ENCODE measurements at regions not wholly inside any gene's neighbourhood (a gene's known extent, or its start where the extent isn't known, plus 50 kb on each side); places are given as distances from the start of the nearest gene placed in this dataset.
A peak's percentile ranks its signal among the peaks of the same experiment; 100 is the strongest.
"Not testable (repeated sequence)": the region's sequence is repeated elsewhere in the genome, so short reads cannot be mapped to it uniquely, and the experiment has no call there.

GRCh38 chr21:7956074-7956452 lies 2565.3 kb upstream of the TPTE start:
- H3K27me3 Mint-ChIP-seq; H3K27ac Mint-ChIP-seq; H3K4me1 Mint-ChIP-seq; H3K9ac ChIP-seq (ENCODE audit: low read length); H3K27ac ChIP-seq (ENCODE audit: low read length in 2 of 2); H4K20me1 ChIP-seq (ENCODE audit: control insufficient read depth, insufficient read depth, low read length, poor library complexity, severe bottlenecking); H3K4me3 ChIP-seq (ENCODE audit: control extremely low read depth in 1 of 5, extremely low read depth in 1 of 5, insufficient read depth in 1 of 5, low read depth in 2 of 5, low read length in 4 of 5); H3K4me1 ChIP-seq (ENCODE audit: control insufficient read depth in 2 of 2, insufficient read depth in 2 of 2, low read length in 2 of 2); H3K79me2 ChIP-seq (ENCODE audit: control insufficient read depth, insufficient read depth, low read length); H3K4me3 Mint-ChIP-seq; DNase-seq; H3K36me3 ChIP-seq (replicated peaks in 1 of 2; ENCODE audit: control extremely low read depth in 1 of 2, control insufficient read depth in 1 of 2, extremely low read depth in 1 of 2, insufficient read depth in 2 of 2, low read length in 1 of 2); CTCF ChIA-PET; POLR2A ChIA-PET; intact Hi-C loops (cut with micrococcal nuclease); ATAC-seq (ENCODE audit: low read depth); H3K27me3 ChIP-seq (replicated peaks in 1 of 4; ENCODE audit: control extremely low read depth in 1 of 4, control insufficient read depth in 3 of 4, insufficient read depth in 4 of 4, low read length in 3 of 4); H2AFZ ChIP-seq (ENCODE audit: insufficient read depth, low read depth, low read length, poor library complexity, severe bottlenecking); H3K4me2 ChIP-seq (replicated peaks; ENCODE audit: low read depth, low read length, poor library complexity, severe bottlenecking): not testable (repeated sequence)
- H3K9me3 Mint-ChIP-seq (ENCODE audit: insufficient read depth): peaks cover 75% of the 10 kb centered on the region
- H3K9me3 ChIP-seq (ENCODE audit: control extremely low read depth in 1 of 3, control insufficient read depth in 2 of 3, insufficient read depth in 1 of 3, low read length in 2 of 3): peaks cover 16 to 68% (median 61%) of the 10 kb centered on the region in 3 donors
- 54% methylated on average over 2 of the region's 2 CpGs for WGBS (ENCODE audit: insufficient coverage)

DNA sequence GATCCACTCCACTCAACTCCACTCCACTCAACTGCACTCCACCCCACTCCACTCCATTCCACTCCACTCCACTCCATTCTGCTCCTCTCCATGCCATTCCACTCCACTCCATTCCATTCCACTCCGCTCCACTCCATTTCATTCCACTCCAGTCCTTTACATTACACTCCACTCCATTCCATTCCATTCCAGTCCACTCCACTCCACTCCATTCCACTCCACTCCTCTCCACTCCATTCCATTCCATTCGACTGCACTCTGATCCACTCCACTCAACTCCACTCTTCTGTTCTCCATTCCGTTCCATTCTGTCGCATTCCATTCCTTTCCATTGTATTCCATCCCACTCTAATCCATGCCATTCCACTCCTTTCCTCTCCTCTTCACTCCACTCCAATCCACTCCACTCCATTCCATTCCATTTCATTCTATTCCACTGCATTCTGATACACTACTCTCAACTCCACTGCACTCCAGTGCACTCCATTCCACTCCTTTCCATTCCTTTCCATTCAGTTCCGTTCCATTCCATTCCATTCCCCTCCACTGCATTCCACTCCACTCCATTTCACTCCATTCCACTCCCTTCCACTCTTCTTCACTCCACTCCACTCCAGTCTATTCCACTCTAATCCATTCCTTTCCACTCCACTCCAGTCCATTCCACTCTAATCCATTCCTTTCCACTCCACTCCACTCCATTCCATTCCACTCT lies 2564.2 kb upstream of the TPTE start:
- 62% methylated on average over 5 of the region's 5 CpGs for WGBS (ENCODE audit: insufficient coverage)
- peaks cover 68% of the 10 kb centered on the region for H3K9me3 Mint-ChIP-seq (ENCODE audit: insufficient read depth)
- H4K20me1 ChIP-seq (ENCODE audit: control insufficient read depth, insufficient read depth, low read length, poor library complexity, severe bottlenecking); H3K27ac ChIP-seq (ENCODE audit: low read length in 2 of 2); H3K4me1 ChIP-seq (ENCODE audit: control insufficient read depth in 2 of 2, insufficient read depth in 2 of 2, low read length in 2 of 2); CTCF ChIA-PET; DNase-seq; H3K36me3 ChIP-seq (replicated peaks in 1 of 2; ENCODE audit: control extremely low read depth in 1 of 2, control insufficient read depth in 1 of 2, extremely low read depth in 1 of 2, insufficient read depth in 2 of 2, low read length in 1 of 2); intact Hi-C loops (cut with micrococcal nuclease); POLR2A ChIA-PET; H3K4me3 ChIP-seq (ENCODE audit: control extremely low read depth in 1 of 5, extremely low read depth in 1 of 5, insufficient read depth in 1 of 5, low read depth in 2 of 5, low read length in 4 of 5); ATAC-seq (ENCODE audit: low read depth); H3K27me3 ChIP-seq (replicated peaks in 1 of 4; ENCODE audit: control extremely low read depth in 1 of 4, control insufficient read depth in 3 of 4, insufficient read depth in 4 of 4, low read length in 3 of 4); H3K27ac Mint-ChIP-seq; H3K4me3 Mint-ChIP-seq; H3K4me2 ChIP-seq (replicated peaks; ENCODE audit: low read depth, low read length, poor library complexity, severe bottlenecking); H3K27me3 Mint-ChIP-seq; H2AFZ ChIP-seq (ENCODE audit: insufficient read depth, low read depth, low read length, poor library complexity, severe bottlenecking); H3K79me2 ChIP-seq (ENCODE audit: control insufficient read depth, insufficient read depth, low read length); H3K4me1 Mint-ChIP-seq; H3K9ac ChIP-seq (ENCODE audit: low read length): not testable (repeated sequence)
- peak; percentile 29 for TF ChIP-seq CTCF (IDR thresholded peaks at IDR 0.05)
- H3K9me3 ChIP-seq (ENCODE audit: control extremely low read depth in 1 of 3, control insufficient read depth in 2 of 3, insufficient read depth in 1 of 3, low read length in 2 of 3): peaks cover 10 to 57% (median 50%) of the 10 kb centered on the region in 3 donors

Measured in B cell (primary cell).